ENCODE measurements at regions not wholly inside any gene's neighbourhood (a gene's known extent, or its start where the extent isn't known, plus 50 kb on each side); places are given as distances from the start of the nearest gene placed in this dataset.

DNA sequence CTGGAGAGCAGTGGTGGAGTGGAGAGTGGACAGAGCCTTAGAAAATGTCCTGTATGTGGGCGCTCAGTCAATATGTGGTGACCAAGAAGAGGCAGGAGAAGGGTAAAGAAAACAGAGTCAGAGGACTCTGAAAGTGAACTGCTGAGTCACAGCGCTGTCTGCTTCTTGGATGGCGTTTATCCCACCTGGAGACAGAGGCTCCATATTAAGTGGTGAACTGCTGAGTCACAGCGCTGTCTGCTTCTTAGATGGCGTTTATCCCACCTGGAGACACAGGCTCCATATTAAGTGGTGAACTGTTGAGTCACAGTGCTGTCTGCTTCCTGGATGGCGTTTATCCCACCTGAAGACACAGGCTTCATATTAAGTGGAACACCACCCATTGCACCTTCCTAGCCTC lies 119.3 kb upstream of the RALGAPA2 start:
- no peaks in the 10 kb centered on the region for H3K27me3 ChIP-seq (replicated peaks; ENCODE audit: control insufficient read depth, insufficient read depth, low read length)
- no peak for DNase-seq
- Mint-ChIP-seq H3K36me3 (ENCODE audit: insufficient read depth, unreplicated experiment) (no peaks in the 10 kb centered on the region), H3K27me3 (ENCODE audit: insufficient read depth, unreplicated experiment) (peaks cover 12% of the 10 kb centered on the region), H3K4me3 (ENCODE audit: unreplicated experiment) (no peak overlapping the region), H3K4me1 (ENCODE audit: low read depth, unreplicated experiment) (no peaks in the 10 kb centered on the region), H3K27ac (ENCODE audit: unreplicated experiment) (no peak overlapping the region), H3K9me3 (ENCODE audit: unreplicated experiment) (peaks cover 12% of the 10 kb centered on the region)
- no peak overlapping the region for H3K4me3 ChIP-seq (ENCODE audit: low read depth, low read length)
- peaks cover 18% of the 10 kb centered on the region for H3K9me3 ChIP-seq
- no peaks in the 10 kb centered on the region for H3K4me1 ChIP-seq
- TF ChIP-seq, protein P1, sequence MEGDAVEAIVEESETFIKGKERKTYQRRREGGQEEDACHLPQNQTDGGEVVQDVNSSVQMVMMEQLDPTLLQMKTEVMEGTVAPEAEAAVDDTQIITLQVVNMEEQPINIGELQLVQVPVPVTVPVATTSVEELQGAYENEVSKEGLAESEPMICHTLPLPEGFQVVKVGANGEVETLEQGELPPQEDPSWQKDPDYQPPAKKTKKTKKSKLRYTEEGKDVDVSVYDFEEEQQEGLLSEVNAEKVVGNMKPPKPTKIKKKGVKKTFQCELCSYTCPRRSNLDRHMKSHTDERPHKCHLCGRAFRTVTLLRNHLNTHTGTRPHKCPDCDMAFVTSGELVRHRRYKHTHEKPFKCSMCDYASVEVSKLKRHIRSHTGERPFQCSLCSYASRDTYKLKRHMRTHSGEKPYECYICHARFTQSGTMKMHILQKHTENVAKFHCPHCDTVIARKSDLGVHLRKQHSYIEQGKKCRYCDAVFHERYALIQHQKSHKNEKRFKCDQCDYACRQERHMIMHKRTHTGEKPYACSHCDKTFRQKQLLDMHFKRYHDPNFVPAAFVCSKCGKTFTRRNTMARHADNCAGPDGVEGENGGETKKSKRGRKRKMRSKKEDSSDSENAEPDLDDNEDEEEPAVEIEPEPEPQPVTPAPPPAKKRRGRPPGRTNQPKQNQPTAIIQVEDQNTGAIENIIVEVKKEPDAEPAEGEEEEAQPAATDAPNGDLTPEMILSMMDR (IDR thresholded peaks at IDR 0.05; ENCODE audit: insufficient read depth in 1 of 2, low read depth in 1 of 2, low read length in 1 of 2, severe bottlenecking in 1 of 2, unreplicated experiment in 1 of 2): no peak
- ChIA-PET CTCF (no interaction called here), POLR2A (no interaction called here)
- no peaks in the 10 kb centered on the region for H3K36me3 ChIP-seq (ENCODE audit: control insufficient read depth, insufficient read depth, low read length)
- intact Hi-C loops (cut with micrococcal nuclease; ENCODE audit: unreplicated experiment): no loop called here
- BruUV-seq (replicated peaks): no TSS peak

DNA sequence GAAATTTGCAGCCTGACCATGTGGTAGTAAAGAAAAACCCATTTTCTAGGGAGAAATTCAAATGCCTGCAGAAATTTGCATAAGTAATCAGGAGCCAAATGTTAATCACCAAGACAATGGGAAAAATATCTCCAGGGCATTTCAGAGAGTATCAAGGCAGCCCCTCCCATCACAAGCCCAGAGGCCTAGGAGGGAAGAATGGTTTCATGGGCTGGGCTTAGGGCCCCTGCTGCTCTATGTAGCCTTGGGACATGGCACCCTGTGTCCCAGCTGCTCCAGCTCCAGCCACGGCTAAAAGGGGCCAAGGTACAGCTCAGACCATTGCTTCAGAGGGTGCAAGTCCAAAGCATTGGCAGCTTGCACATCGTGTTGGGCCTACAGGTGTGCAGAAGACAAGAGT lies 117.2 kb upstream of the RALGAPA2 start:
- Histone ChIP-seq H3K27me3 (replicated peaks; ENCODE audit: control insufficient read depth, insufficient read depth, low read length) (no peaks in the 10 kb centered on the region), H3K4me3 (ENCODE audit: low read depth, low read length) (no peak overlapping the region), H3K9me3 (peaks cover 18% of the 10 kb centered on the region), H3K4me1 (no peaks in the 10 kb centered on the region), H3K36me3 (ENCODE audit: control insufficient read depth, insufficient read depth, low read length) (no peaks in the 10 kb centered on the region)
- DNase-seq: no peak
- H3K27me3 Mint-ChIP-seq (ENCODE audit: insufficient read depth, unreplicated experiment): peaks cover 12% of the 10 kb centered on the region
- H3K9me3 Mint-ChIP-seq (ENCODE audit: unreplicated experiment): peaks cover 12% of the 10 kb centered on the region
- H3K36me3 Mint-ChIP-seq (ENCODE audit: insufficient read depth, unreplicated experiment): no peaks in the 10 kb centered on the region
- TF ChIP-seq, protein P1 (IDR thresholded peaks at IDR 0.05; ENCODE audit: insufficient read depth in 1 of 2, low read depth in 1 of 2, low read length in 1 of 2, severe bottlenecking in 1 of 2, unreplicated experiment in 1 of 2): no peak
- ChIA-PET POLR2A (no interaction called here), CTCF (no interaction called here)
- no peak overlapping the region for H3K4me3 Mint-ChIP-seq (ENCODE audit: unreplicated experiment)
- no peak overlapping the region for H3K27ac Mint-ChIP-seq (ENCODE audit: unreplicated experiment)
- no TSS peak for BruUV-seq (replicated peaks)
- no peaks in the 10 kb centered on the region for H3K4me1 Mint-ChIP-seq (ENCODE audit: low read depth, unreplicated experiment)
- intact Hi-C loops (cut with micrococcal nuclease; ENCODE audit: unreplicated experiment): no loop called here

DNA sequence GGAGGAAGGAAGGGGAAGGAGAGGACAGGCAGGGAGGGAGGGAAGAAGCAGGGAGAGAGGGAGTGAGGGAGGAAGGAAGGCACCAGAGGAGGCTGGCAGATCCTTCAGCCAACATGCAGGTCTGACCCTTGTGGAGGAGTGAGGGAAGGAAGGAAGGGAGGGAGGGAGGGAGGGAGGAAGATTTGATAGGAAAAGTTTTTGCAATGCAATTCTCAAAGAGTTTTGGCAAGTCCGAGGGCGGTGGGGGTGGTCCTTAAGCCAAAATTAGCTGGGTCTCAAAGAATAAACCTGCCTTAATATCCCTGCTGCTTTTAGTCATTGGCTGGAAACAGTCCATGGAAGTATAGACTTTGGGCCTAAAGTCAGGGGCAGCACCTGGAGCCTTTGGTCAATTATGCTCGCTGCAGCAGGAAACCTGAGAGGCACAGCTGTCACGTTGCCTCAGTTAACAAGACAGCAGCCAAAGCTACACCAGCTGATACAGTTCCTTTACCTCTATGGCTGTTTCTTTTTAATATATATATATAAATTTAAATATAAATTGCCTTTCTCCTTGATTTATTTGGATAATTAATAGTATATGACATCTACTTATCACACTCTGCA lies 115.7 kb upstream of the RALGAPA2 start:
- BruUV-seq (replicated peaks): no TSS peak
- Histone ChIP-seq H3K4me1 (no peaks in the 10 kb centered on the region), H3K9me3 (peaks cover 18% of the 10 kb centered on the region), H3K27me3 (replicated peaks; ENCODE audit: control insufficient read depth, insufficient read depth, low read length) (no peaks in the 10 kb centered on the region), H3K36me3 (ENCODE audit: control insufficient read depth, insufficient read depth, low read length) (no peaks in the 10 kb centered on the region), H3K4me3 (ENCODE audit: low read depth, low read length) (no peak overlapping the region)
- peaks cover 12% of the 10 kb centered on the region for H3K9me3 Mint-ChIP-seq (ENCODE audit: unreplicated experiment)
- ChIA-PET POLR2A (no interaction called here), CTCF (interaction anchor here (0.6 kb wide), 1 partner anchor 10 kb away, joined by 3 read pairs; no protein-coding TSS in a partner anchor)
- H3K36me3 Mint-ChIP-seq (ENCODE audit: insufficient read depth, unreplicated experiment): no peaks in the 10 kb centered on the region
- H3K27ac Mint-ChIP-seq (ENCODE audit: unreplicated experiment): no peak overlapping the region
- TF ChIP-seq, protein P1 (IDR thresholded peaks at IDR 0.05; ENCODE audit: insufficient read depth in 1 of 2, low read depth in 1 of 2, low read length in 1 of 2, severe bottlenecking in 1 of 2, unreplicated experiment in 1 of 2): no peak
- DNase-seq: no peak
- H3K27me3 Mint-ChIP-seq (ENCODE audit: insufficient read depth, unreplicated experiment): peaks cover 10% of the 10 kb centered on the region
- H3K4me1 Mint-ChIP-seq (ENCODE audit: low read depth, unreplicated experiment): no peaks in the 10 kb centered on the region
- intact Hi-C loops (cut with micrococcal nuclease; ENCODE audit: unreplicated experiment): no loop called here
- H3K4me3 Mint-ChIP-seq (ENCODE audit: unreplicated experiment): no peak overlapping the region
